Left forelimb (tissue), 1 donor: ENCODE measurements at regions not wholly inside any gene's neighbourhood (a gene's known extent, or its start where the extent isn't known, plus 50 kb on each side); places are given as distances from the start of the nearest gene placed in this dataset.

Experiments used
- DNase-seq: peaks from one replicate; pipeline ENCODE4 v3.0.0-alpha.2; 2018; ENCODE audit warnings: low spot score

DNA sequence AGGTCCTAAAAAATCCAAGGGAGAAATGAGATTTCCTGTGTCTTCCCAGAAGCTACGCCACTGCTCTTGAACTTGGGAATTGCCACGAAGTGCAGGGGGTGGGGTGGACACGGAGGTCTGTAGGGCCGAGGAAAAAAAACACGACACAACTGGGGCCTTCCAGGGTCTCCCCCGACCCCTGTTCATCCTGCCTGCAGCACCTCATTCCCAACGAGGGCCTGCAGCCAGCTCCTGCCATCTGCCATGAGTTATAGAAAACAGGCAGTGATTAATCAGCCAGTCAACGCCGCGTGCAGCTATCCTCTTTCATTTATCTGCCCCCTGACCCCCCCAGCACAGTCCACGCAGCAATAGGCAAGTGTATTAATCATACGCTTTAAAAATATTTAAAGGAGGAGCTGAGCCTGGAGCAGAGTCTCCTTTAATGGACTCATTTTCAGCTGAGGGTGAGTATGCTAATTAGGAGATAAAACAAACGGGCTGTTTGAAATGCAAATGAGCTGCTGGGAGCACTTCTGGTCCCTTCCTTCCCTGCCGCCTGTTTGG, 209.9 kb downstream of the TFCP2L1 start:
- DNase-seq: no peak

- DNase-seq: no peak
Measured at GRCh38 chr2:121075641-121076497, 209.1 kb downstream of the TFCP2L1 start.

GRCh38 chr2:121076498-121076820, 208.5 kb downstream of the TFCP2L1 start:
- DNase-seq: no peak

DNA sequence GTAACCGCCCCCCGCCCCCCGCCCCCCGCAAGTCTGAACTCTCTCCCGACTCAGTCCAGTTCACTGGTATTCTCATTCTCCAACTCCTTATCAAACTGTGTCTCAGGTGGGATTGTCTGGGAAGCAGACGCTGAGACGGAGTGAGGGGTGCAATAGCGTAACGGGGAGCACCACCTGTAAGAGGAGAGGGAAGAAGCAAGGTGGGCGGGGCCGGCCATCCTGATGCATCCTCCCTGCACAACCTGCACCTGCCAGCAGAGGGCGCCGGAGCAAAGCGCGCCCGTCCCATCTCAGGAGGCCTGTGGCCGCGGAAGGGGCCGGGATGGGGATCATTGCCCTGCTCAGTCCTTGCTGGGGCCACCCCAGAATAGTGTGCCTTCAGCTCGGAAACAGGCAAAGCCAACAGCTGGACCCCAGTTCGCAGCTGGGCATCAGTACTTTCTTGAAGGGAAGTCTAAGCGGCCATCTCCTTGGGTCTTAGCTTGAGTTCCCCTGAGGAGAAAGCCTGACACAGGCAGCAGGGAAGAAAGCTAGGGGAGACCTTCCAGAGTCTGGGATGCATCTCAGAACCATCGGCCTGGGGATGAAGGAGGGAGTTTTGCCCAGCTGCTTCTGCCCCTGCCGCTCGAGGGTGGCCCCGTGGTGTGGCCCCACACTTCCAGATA, 208.0 kb downstream of the TFCP2L1 start:
- no peak for DNase-seq

- no peak for DNase-seq
Measured at GRCh38 chr2:121078899-121079298, 206.1 kb downstream of the TFCP2L1 start.

- DNase-seq: peak; percentile 81
Measured at GRCh38 chr2:121080013-121080772, 204.8 kb downstream of the TFCP2L1 start.

GRCh38 chr2:121081701-121082100, 203.3 kb downstream of the TFCP2L1 start:
- DNase-seq: no peak

GRCh38 chr2:121082191-121082590, 202.8 kb downstream of the TFCP2L1 start:
- no peak for DNase-seq

- DNase-seq: no peak
Measured at GRCh38 chr2:121084130-121084680, 200.8 kb downstream of the TFCP2L1 start.

DNA sequence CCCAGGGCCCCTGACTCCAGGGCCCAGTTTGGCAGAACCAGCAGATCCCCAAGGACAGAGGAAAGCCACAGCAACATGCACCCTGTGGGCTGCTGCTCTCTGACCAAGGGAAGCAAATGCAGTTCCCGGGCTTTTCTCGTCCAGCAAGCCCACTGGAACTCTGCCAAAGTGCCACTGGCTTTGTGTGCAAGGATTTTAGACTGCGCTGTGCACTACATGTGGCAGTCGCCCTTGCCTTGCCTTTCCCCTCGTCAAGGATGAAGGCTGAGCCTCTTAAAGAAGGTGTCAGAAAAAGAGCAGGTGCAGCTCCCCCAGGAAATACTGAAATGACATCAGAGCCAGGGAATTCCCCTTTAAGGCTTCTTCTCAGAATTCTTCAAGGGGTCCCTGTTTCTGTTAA, 199.2 kb downstream of the TFCP2L1 start:
- DNase-seq: no peak

GRCh38 chr2:121086450-121086849, 198.6 kb downstream of the TFCP2L1 start:
- no peak for DNase-seq

- DNase-seq: no peak
Measured at GRCh38 chr2:121087117-121087516, 197.9 kb downstream of the TFCP2L1 start.

- DNase-seq: peak; percentile 85
Measured at GRCh38 chr2:121088251-121089165, 196.5 kb downstream of the TFCP2L1 start.

DNA sequence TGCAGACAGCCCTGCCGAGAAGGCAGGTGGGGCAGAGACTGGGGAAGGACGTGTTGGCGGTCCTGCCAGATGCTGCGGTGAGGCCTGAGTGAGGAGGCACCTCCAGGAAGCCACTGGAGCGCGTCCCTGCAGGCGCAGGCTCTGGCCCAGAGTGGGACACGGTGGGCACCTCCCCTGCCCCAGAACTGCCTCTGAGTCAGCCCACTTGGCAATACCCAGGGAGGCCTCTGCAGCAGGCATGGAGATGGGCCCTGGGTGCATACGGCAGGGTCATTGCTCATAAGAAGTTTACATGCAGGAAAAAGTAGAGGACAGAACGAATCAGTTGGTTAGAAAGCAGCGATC, 195.9 kb downstream of the TFCP2L1 start:
- no peak for DNase-seq

GRCh38 chr2:121090088-121090715, 194.8 kb downstream of the TFCP2L1 start:
- DNase-seq: no peak

DNA sequence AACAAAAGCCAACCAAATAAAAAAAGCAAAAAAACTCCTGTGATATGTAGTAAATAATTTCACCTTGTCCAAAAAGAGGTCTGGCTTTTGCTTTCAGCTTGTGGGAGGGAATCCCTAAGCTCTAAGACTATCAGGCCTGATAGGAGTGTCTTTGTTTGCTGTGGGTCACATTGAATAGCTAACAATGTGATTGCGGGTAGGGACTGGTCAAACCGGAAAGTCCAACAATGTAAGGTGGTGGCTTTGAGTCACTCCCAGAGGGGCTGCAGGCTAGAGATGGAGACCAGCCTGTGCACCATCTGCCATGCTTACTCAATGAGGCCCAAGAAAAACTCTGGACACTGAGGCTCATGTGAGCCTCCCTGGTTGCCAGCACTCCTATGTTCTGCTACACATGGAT, 192.9 kb downstream of the TFCP2L1 start:
- no peak for DNase-seq

DNA sequence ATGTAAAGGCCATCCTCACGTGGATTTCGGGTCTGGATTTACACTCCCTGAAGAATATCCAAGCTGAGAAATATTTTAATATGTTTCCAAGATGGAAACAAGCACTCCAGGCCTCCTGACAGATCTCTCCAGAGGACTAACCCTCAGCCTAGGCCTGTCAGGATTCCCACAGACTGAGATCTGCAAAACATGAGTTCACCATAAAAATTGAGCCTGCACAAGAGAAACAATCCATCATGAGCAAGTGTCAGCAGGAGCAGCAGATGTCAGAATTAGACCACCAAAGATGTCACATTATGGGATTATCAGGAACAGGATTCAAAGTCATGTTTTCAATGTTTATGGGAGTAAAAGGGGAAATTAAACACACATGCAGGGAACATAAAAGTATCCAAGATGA, 191.3 kb downstream of the TFCP2L1 start:
- DNase-seq: no peak

- no peak for DNase-seq
Measured at GRCh38 chr2:121094101-121094500, 190.9 kb downstream of the TFCP2L1 start.

DNA sequence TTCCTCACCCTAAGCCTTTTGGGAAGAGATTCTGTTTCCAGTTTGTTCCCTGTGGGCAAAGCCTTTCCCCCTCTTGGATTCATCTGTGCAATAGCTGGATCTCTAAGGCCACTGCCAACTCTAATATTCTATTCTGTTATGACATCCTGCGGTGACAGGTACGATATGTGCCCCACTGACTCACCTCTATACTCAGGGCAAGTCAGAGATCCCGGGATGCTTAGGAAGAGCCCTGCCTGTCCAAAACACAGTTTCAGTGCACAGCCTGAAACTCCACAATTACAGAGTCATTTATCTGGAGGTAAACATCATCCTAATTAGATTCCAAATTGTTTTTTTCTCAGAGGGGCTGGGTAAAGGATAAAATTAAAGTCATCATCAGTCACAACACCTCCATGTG, 190.2 kb downstream of the TFCP2L1 start:
- DNase-seq: no peak

GRCh38 chr2:121095257-121096080, 189.5 kb downstream of the TFCP2L1 start:
- no peak for DNase-seq
